SU-DHL-6 (cell line): ENCODE measurements at regions not wholly inside any gene's neighbourhood (a gene's known extent, or its start where the extent isn't known, plus 50 kb on each side); places are given as distances from the start of the nearest gene placed in this dataset.

Experiments
- CTCF ChIP-seq: fragments of 200-600 bp; sonication (generic); IDR thresholded peaks from one replicate; pipeline ENCODE4 v1.5.1; 2017; ENCODE audit warnings: antibody characterized with exemption, mild to moderate bottlenecking, low read length, moderate library complexity; ENCODE audit not compliant: insufficient read depth, poor library complexity, severe bottlenecking
- EZH2phosphoT487 ChIP-seq: fragments of 200-600 bp; sonication (generic), shearing (Covaris generic); conservative IDR thresholded peaks from 2 replicates; pipeline ENCODE4 v1.6.1; 2018; ENCODE audit warnings: mild to moderate bottlenecking, antibody characterized with exemption, low read length, moderate library complexity, mixed read lengths

- TF ChIP-seq CTCF, result no peak
- TF ChIP-seq EZH2phosphoT487, result no peak
Observed at GRCh38 chr2:175576270-175576669, 394.8 kb upstream of the ATP5MC3 start.
